ENCODE measurements at regions not wholly inside any gene's neighbourhood (a gene's known extent, or its start where the extent isn't known, plus 50 kb on each side); places are given as distances from the start of the nearest gene placed in this dataset.

GRCh38 chr21:30102871-30103270 lies 63.7 kb downstream of the CLDN17 start:
- no peak for TF ChIP-seq CTCF (conservative IDR thresholded peaks at IDR 0.05 in 1 of 2, IDR thresholded peaks at IDR 0.05 in 1 of 2; ENCODE audit: low read depth in 1 of 2, low read length in 2 of 2)
- no peak for TF ChIP-seq EZH2 (IDR thresholded peaks at IDR 0.05; ENCODE audit: low read length, missing control alignments)

Data from fibroblast of lung (primary cell).